ENCODE measurements at regions not wholly inside any gene's neighbourhood (a gene's known extent, or its start where the extent isn't known, plus 50 kb on each side); places are given as distances from the start of the nearest gene placed in this dataset.

DNA sequence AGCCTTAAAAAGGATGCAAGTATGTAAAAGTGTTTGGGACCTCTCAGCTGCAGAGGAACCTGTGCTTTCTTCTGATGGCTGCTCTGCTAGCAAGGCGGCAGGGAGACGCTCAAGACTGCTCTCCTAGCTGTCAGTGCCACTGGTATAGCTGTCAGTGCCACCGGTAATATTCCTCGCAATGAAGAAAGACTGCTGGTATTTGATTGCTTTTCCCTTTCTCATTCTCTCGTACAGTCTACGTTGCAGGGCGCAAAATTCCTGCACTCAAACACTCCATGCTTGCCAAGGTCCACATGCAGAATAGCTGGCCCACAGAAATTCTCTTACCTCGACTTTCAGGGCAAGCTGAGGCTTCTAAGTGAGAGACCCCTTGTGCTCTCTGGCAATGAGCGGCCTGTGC, 432.6 kb upstream of the KLF6 start:
- Histone ChIP-seq H2AFZ (ENCODE audit: low read depth, low read length, severe bottlenecking) (no peak overlapping the region), H3K36me3 (ENCODE audit: low read length) (no peaks in the 10 kb centered on the region), H3K4me3 (ENCODE audit: insufficient read depth, low read length, poor library complexity, severe bottlenecking) (no peak overlapping the region), H3K79me2 (ENCODE audit: insufficient read depth, low read length) (no peaks in the 10 kb centered on the region), H3K27me3 (ENCODE audit: low read length) (no peaks in the 10 kb centered on the region), H3K27ac (ENCODE audit: low read depth, low read length) (no peak overlapping the region), H3K9me3 (ENCODE audit: insufficient read depth, low read length) (no peaks in the 10 kb centered on the region), H3K9ac (ENCODE audit: low read length) (no peak overlapping the region), H3K4me2 (ENCODE audit: low read depth, low read length, poor library complexity, severe bottlenecking) (no peak overlapping the region), H3K9me2 (replicated peaks; ENCODE audit: insufficient read depth, low read length) (no peaks in the 10 kb centered on the region), H3F3A (ENCODE audit: insufficient read depth) (no peaks in the 10 kb centered on the region), H4K20me1 (ENCODE audit: low read depth, low read length) (no peaks in the 10 kb centered on the region)
- no peak for TF ChIP-seq EZH2phosphoT487 (conservative IDR thresholded peaks at IDR 0.05; ENCODE audit: low read length)
- TF ChIP-seq CTCF (IDR thresholded peaks at IDR 0.05; ENCODE audit: insufficient read depth, low read length, poor library complexity, severe bottlenecking), result no peak

DNA sequence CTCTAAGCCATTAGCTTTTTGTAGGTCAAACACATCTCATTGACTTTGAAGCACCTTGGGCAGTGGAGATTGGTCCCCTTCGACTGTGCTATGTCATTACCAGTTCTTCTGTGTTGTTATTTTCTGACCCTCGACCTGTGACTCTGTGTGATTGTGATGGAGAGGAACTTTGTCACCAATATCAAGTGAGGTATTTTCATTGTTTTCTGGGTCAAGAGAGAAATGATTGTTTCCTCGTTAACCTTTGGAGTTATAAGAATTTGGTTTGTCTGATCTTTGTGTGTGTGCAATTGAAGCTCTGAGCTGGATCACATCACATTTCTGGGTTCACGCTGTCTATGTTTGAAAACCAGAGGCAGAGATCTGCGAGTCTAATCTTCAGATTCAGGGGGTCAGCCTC, 432.2 kb upstream of the KLF6 start:
- H3K9ac ChIP-seq (ENCODE audit: low read length), result no peak overlapping the region
- H3K27ac ChIP-seq (ENCODE audit: low read depth, low read length), result no peak overlapping the region
- H3K9me3 ChIP-seq (ENCODE audit: insufficient read depth, low read length), result no peaks in the 10 kb centered on the region
- TF ChIP-seq EZH2phosphoT487 (conservative IDR thresholded peaks at IDR 0.05; ENCODE audit: low read length) (no peak), CTCF (IDR thresholded peaks at IDR 0.05; ENCODE audit: insufficient read depth, low read length, poor library complexity, severe bottlenecking) (no peak)
- no peaks in the 10 kb centered on the region for H3F3A ChIP-seq (ENCODE audit: insufficient read depth)
- no peak overlapping the region for H2AFZ ChIP-seq (ENCODE audit: low read depth, low read length, severe bottlenecking)
- no peaks in the 10 kb centered on the region for H3K79me2 ChIP-seq (ENCODE audit: insufficient read depth, low read length)
- no peaks in the 10 kb centered on the region for H3K9me2 ChIP-seq (replicated peaks; ENCODE audit: insufficient read depth, low read length)
- H3K4me3 ChIP-seq (ENCODE audit: insufficient read depth, low read length, poor library complexity, severe bottlenecking), result no peak overlapping the region
- H3K36me3 ChIP-seq (ENCODE audit: low read length), result no peaks in the 10 kb centered on the region
- no peaks in the 10 kb centered on the region for H4K20me1 ChIP-seq (ENCODE audit: low read depth, low read length)
- no peak overlapping the region for H3K4me2 ChIP-seq (ENCODE audit: low read depth, low read length, poor library complexity, severe bottlenecking)
- H3K27me3 ChIP-seq (ENCODE audit: low read length), result no peaks in the 10 kb centered on the region

- Histone ChIP-seq H3K79me2 (ENCODE audit: insufficient read depth, low read length) (no peaks in the 10 kb centered on the region), H3K36me3 (ENCODE audit: low read length) (no peaks in the 10 kb centered on the region), H2AFZ (ENCODE audit: low read depth, low read length, severe bottlenecking) (no peak overlapping the region), H3K27me3 (ENCODE audit: low read length) (no peaks in the 10 kb centered on the region), H4K20me1 (ENCODE audit: low read depth, low read length) (no peaks in the 10 kb centered on the region), H3K27ac (ENCODE audit: low read depth, low read length) (no peak overlapping the region), H3K9me3 (ENCODE audit: insufficient read depth, low read length) (no peaks in the 10 kb centered on the region), H3K4me2 (ENCODE audit: low read depth, low read length, poor library complexity, severe bottlenecking) (no peak overlapping the region), H3K9ac (ENCODE audit: low read length) (no peak overlapping the region), H3K4me3 (ENCODE audit: insufficient read depth, low read length, poor library complexity, severe bottlenecking) (no peak overlapping the region), H3F3A (ENCODE audit: insufficient read depth) (no peaks in the 10 kb centered on the region), H3K9me2 (replicated peaks; ENCODE audit: insufficient read depth, low read length) (no peaks in the 10 kb centered on the region)
- TF ChIP-seq EZH2phosphoT487 (conservative IDR thresholded peaks at IDR 0.05; ENCODE audit: low read length) (no peak), CTCF (IDR thresholded peaks at IDR 0.05; ENCODE audit: insufficient read depth, low read length, poor library complexity, severe bottlenecking) (no peak)
Observed at GRCh38 chr10:4216726-4217125, 431.7 kb upstream of the KLF6 start.
